SK-MEL-5 (cell line): ENCODE measurements at regions not wholly inside any gene's neighbourhood (a gene's known extent, or its start where the extent isn't known, plus 50 kb on each side); places are given as distances from the start of the nearest gene placed in this dataset.

Experiments used
- DNase-seq: peaks from one replicate; pipeline ENCODE4 v3.0.0-alpha.2; 2016; ENCODE audit warnings: low read depth, low spot score
- in situ Hi-C: cut with HindIII; loops from 2 replicates; pipeline ENCODE4 v1.10.0; 2016; ENCODE audit warnings: low sequenced_read_pairs, high pct_unique_total_duplicates, low pct_unique_long_range_greater_than_20kb

DNA sequence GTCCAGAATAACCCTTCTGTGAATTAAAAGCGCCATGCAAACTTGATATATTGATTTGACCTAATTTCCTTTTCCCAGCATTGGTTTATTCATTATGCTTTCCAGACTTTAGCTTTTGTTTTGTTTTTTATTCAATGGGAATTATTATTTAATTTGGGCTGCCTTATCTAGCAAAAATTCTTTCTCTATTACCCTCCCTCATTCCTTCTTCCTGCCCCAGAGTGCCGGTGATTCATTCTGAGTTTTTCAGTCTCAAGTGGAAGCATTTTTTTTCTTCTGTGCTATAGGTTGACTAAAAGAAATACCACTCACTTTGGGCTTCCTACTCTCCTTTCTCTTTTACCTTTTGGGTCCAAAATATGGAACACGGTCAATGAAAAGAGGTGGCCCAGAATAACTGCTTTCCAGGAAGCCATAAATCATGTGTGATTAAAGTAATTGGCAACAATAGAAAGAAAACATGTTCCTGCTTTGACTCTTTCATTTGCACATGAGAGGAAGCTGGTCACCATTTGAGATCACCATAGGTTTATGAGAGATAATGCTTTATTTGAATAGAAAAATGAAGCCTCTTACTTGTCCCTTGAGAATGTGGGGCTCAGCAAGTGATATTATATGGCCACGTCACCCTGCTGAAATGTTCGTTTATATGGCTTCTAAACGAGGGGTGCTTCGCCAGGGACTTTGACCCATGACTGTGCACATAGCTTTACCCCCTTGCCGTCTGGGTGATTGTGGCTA is 422.8 kb upstream of the ZEB2 start:
- peak; percentile 72 for DNase-seq
- in situ Hi-C loops: loop anchor here (5.0 to 25.0 kb wide), 2 partner anchors 85 to 430 kb away; partner anchors contain the start of gene ZEB2

- in situ Hi-C loops: loop anchor here (5.0 to 25.0 kb wide), 2 partner anchors 85 to 430 kb away; partner anchors contain the start of gene ZEB2
- DNase-seq: peak; percentile 88
Measured at GRCh38 chr2:144941743-144942488, 422.0 kb upstream of the ZEB2 start.

- in situ Hi-C loops: loop anchor here (25.0 kb wide), 1 partner anchor 427 kb away; the partner anchor contains the start of gene ZEB2
- no peak for DNase-seq
Measured at GRCh38 chr2:144939590-144939989, 419.7 kb upstream of the ZEB2 start.

- peak; percentile 87 for DNase-seq
- in situ Hi-C loops: loop anchor here (25.0 kb wide), 1 partner anchor 426 kb away; the partner anchor contains the start of gene ZEB2
Measured at GRCh38 chr2:144937910-144938709, 418.2 kb upstream of the ZEB2 start.

- in situ Hi-C loops: loop anchor here (25.0 kb wide), 1 partner anchor 425 kb away; the partner anchor contains the start of gene ZEB2
- peak; percentile 64 for DNase-seq
Measured at GRCh38 chr2:144937066-144937465, 417.1 kb upstream of the ZEB2 start.

DNA sequence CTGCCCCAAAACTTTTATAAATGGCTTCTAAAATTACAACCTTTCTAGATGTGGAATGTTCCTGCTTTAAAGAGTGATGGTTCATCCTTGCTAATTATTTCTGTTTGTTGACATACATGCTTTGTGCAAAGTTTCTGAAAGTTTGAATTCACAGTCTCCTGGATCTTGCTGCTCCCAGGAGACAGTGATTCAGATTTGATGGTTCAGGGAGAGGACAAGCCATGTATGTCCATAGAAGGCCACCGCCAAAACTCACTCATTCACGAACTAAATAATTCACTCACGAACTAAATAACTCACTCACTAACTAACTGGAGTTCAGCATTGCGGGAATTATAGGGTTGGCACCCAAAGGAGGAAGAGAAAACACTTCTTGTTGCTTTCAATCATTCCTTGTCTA is 416.5 kb upstream of the ZEB2 start:
- no peak for DNase-seq
- in situ Hi-C loops: loop anchor here (25.0 kb wide), 1 partner anchor 424 kb away; the partner anchor contains the start of gene ZEB2

- DNase-seq: no peak
- in situ Hi-C loops: loop anchor here (25.0 kb wide), 1 partner anchor 423 kb away; the partner anchor contains the start of gene ZEB2
Measured at GRCh38 chr2:144935736-144936135, 415.8 kb upstream of the ZEB2 start.

DNA sequence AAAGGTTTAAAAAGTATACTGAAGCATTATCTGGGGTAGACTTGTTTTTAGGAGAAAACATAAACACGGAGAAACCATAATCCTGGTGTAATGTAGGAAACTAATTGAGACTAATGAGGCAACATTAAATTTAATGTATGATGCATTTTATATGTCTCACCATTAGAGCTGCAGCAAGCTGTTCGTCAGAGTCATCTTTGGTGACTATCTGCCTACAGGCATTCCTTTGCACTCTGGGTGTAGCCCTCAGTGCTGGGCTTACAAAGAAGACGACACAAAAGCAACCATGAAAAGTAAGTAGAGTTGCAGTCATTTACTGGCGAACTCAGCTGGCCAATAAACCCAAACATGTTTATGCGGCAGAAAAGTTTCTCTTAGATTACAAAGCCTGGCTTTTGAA is 415.3 kb upstream of the ZEB2 start:
- peak; percentile 47 for DNase-seq
- in situ Hi-C loops: loop anchor here (25.0 kb wide), 1 partner anchor 423 kb away; the partner anchor contains the start of gene ZEB2

- no peak for DNase-seq
- in situ Hi-C loops: loop anchor here (25.0 kb wide), 1 partner anchor 420 kb away; the partner anchor contains the start of gene ZEB2
Measured at GRCh38 chr2:144931960-144932359, 412.0 kb upstream of the ZEB2 start.

DNA sequence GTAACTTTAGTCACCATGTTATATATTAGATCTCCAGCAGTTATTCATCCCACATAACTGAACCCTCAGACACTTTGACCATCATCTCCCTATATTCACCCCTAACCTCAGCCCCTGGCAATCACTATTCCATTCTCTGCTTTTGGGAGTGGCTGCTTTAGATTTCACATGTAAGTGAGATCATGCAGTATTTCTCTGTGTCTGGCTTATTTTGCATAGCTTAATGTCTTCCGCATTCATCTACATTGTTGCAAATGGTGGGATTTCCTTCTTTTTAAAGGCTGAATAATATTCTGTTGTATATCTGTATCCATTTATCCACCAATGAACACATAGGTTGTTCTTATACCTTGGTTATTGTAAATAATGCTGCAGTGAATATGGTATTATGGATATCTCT is 411.6 kb upstream of the ZEB2 start:
- in situ Hi-C loops: loop anchor here (25.0 kb wide), 1 partner anchor 419 kb away; the partner anchor contains the start of gene ZEB2

GRCh38 chr2:144927429-144927828 is 407.5 kb upstream of the ZEB2 start:
- in situ Hi-C loops: loop anchor here (25.0 kb wide), 1 partner anchor 415 kb away; the partner anchor contains the start of gene ZEB2

More for the DNA sequence above, 411.6 kb upstream of the ZEB2 start:
- DNase-seq: no peak

GRCh38 chr2:144925886-144926285 is 406.0 kb upstream of the ZEB2 start:
- in situ Hi-C loops: loop anchor here (25.0 kb wide), 1 partner anchor 414 kb away; the partner anchor contains the start of gene ZEB2
- peak; percentile 94 for DNase-seq

More at GRCh38 chr2:144927429-144927828, 407.5 kb upstream of the ZEB2 start:
- no peak for DNase-seq

GRCh38 chr2:144924827-144925226 is 404.9 kb upstream of the ZEB2 start:
- peak; percentile 99 for DNase-seq
- in situ Hi-C loops: loop anchor here (25.0 kb wide), 1 partner anchor 413 kb away; the partner anchor contains the start of gene ZEB2

- in situ Hi-C loops: no loop called here
- no peak for DNase-seq
Measured at GRCh38 chr2:144922519-144922918, 402.6 kb upstream of the ZEB2 start.

DNA sequence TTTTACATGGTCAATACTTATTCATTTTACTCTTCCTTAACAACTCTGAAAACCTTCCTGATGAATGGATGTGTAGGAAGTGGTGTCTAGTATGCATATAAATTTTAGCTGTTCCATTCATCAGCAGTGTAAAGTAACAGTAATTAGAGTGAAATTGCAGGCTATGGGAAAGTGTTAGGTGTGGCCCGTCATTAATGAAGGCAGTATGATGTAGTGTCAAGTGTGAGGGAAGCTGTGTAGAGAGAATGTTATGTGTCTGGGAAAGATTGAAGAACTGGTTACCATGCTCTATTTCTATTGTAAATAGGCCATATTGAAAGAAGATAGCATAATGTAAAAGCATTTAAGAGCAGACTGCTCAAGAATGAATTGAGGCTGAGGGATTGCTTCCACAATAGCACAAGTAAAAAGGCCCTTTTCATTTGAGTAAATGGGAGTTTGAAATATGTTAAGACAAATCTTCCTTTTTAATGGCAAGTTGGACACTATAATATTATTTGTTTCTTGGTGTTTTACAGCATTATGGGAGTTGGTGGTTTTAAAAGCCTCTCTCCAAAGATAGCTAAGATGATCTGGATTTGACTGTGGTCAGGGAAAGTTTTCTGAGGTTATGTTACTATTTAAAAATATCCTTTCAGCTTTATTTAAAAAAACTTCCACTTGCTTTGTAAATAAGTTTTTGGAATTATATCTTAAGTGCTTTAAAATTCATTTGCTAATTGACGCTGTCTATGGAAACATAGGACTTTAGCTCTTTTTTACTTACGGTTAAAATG is 401.0 kb upstream of the ZEB2 start:
- DNase-seq: no peak
- in situ Hi-C loops: no loop called here

- no peak for DNase-seq
- in situ Hi-C loops: no loop called here
Measured at GRCh38 chr2:144914622-144915318, 394.9 kb upstream of the ZEB2 start.
